PC-3 (cell line): ENCODE measurements at regions not wholly inside any gene's neighbourhood (a gene's known extent, or its start where the extent isn't known, plus 50 kb on each side); places are given as distances from the start of the nearest gene placed in this dataset.

ENCODE experiments used
- ATAC-seq: fragments of 200-7000 bp; cut with Tn5 transposase; 2 replicates; pipeline ENCODE4 v1.9.1; 2020; ENCODE audit warnings: mild to moderate bottlenecking, moderate library complexity
- BruUV-seq: library from RNA; stranded (reverse); fragments of 400-500 nt; replicated peaks from 2 replicates; lab custom pipeline; 2021; lab: Mats Ljungman, UMichigan
- CTCF ChIA-PET: fragments of 300-600 bp; sonication (Branson Sonifier 250); formaldehyde crosslinking; loops from one replicate; lab custom pipeline; 2022; ENCODE audit warnings: antibody characterized with exemption; lab: Charles Lee
- POLR2A ChIA-PET: fragments of 300-600 bp; sonication (Branson Sonifier 250); formaldehyde crosslinking; loops from one replicate; lab custom pipeline; 2022; ENCODE audit warnings: antibody characterized with exemption; ENCODE audit not compliant: unreplicated experiment; lab: Charles Lee
- DNase-seq: peaks from one replicate; pipeline ENCODE4 v3.0.0-alpha.2; 2015
- H2AFZ ChIP-seq: fragments of 300-600 bp; sonication (generic); 2 replicates; pipeline ENCODE4 v1.6.0; 2016; ENCODE audit warnings: antibody characterized with exemption, low read length
- H3F3A ChIP-seq: fragments of 300-600 bp; sonication (generic); one replicate; pipeline ENCODE4 v1.6.0; 2017; ENCODE audit warnings: antibody characterized with exemption, low read length, control low read depth, mild to moderate bottlenecking; ENCODE audit not compliant: unreplicated experiment
- H3K27ac ChIP-seq: fragments of 300-600 bp; sonication (generic); 2 replicates; pipeline ENCODE4 v1.5.1; 2016; ENCODE audit warnings: mild to moderate bottlenecking, low read length
- H3K27me3 ChIP-seq: fragments of 300-600 bp; sonication (generic); 2 replicates; pipeline ENCODE4 v1.6.1; 2016; ENCODE audit warnings: low read length, mixed read lengths
- H3K36me3 ChIP-seq: fragments of 300-600 bp; sonication (generic); 2 replicates; pipeline ENCODE4 v1.6.1; 2016; ENCODE audit warnings: low read depth, mixed run types, low read length, mixed read lengths
- H3K4me1 ChIP-seq: fragments of 300-600 bp; sonication (generic); 2 replicates; pipeline ENCODE4 v1.5.1; 2016; ENCODE audit warnings: low read length; ENCODE audit not compliant: insufficient read depth
- H3K4me2 ChIP-seq: fragments of 300-600 bp; sonication (generic); 2 replicates; pipeline ENCODE4 v1.6.0; 2016; ENCODE audit warnings: low read length
- H3K4me3 ChIP-seq: fragments of 300-600 bp; sonication (generic); 2 replicates; pipeline ENCODE4 v1.5.1; 2016; ENCODE audit warnings: mild to moderate bottlenecking, low read length, mixed read lengths
- H3K79me2 ChIP-seq: fragments of 300-600 bp; sonication (generic); 2 replicates; pipeline ENCODE4 v1.6.1; 2017; ENCODE audit warnings: low read length, mixed read lengths
- H3K9ac ChIP-seq: fragments of 300-600 bp; sonication (generic); 2 replicates; pipeline ENCODE4 v1.6.0; 2016; ENCODE audit warnings: mild to moderate bottlenecking, low read length
- H3K9me2 ChIP-seq: fragments of 300-600 bp; sonication (generic); replicated peaks from 2 replicates; pipeline ENCODE4 v1.6.1; 2016; ENCODE audit warnings: mixed run types, low read length, mixed read lengths
- H3K9me3 ChIP-seq: fragments of 300-600 bp; sonication (generic); 2 replicates; pipeline ENCODE4 v1.6.1; 2016; ENCODE audit warnings: low read length, mixed read lengths
- H4K20me1 ChIP-seq: fragments of 300-600 bp; sonication (generic); 2 replicates; pipeline ENCODE4 v1.6.1; 2016; ENCODE audit warnings: low read length, mixed read lengths
- EZH2 ChIP-seq: fragments of 300-600 bp; sonication (generic); IDR thresholded peaks from one replicate; pipeline ENCODE4 v1.6.1; 2017; ENCODE audit warnings: antibody characterized with exemption, mild to moderate bottlenecking, low read length; ENCODE audit not compliant: unreplicated experiment
- EZH2phosphoT487 ChIP-seq: fragments of 300-600 bp; sonication (generic); IDR thresholded peaks from 2 replicates; pipeline ENCODE4 v1.6.1; 2018; ENCODE audit warnings: mild to moderate bottlenecking, antibody characterized with exemption, low read length, borderline replicate concordance
- intact Hi-C: fragments of 100-400 bp; cut with micrococcal nuclease; formaldehyde crosslinking; loops from 2 replicates; pipeline ENCODE4 v1.9.0; 2023
- TF ChIP-seq, protein P1 (sequence below): fragments of 300-600 bp; sonication (generic); conservative IDR thresholded peaks from 2 replicates; pipeline ENCODE4 v1.5.1; 2017; ENCODE audit warnings: antibody characterized with exemption, low read depth, mild to moderate bottlenecking, low read length

- Histone ChIP-seq H3K36me3 (no peaks in the 10 kb centered on the region), H3K27ac (no peak overlapping the region), H3K9me2 (no peaks in the 10 kb centered on the region), H3K4me1 (no peaks in the 10 kb centered on the region), H3K9me3 (no peaks in the 10 kb centered on the region), H3K4me2 (no peak overlapping the region), H4K20me1 (no peaks in the 10 kb centered on the region), H3K27me3 (peaks cover 14% of the 10 kb centered on the region; the same call in 1 of the 2 replicates), H3F3A (no peaks in the 10 kb centered on the region), H3K9ac (no peak overlapping the region), H2AFZ (no peak overlapping the region), H3K79me2 (no peaks in the 10 kb centered on the region), H3K4me3 (no peak overlapping the region)
- TF ChIP-seq EZH2phosphoT487, result no peak
- TF ChIP-seq, protein P1, sequence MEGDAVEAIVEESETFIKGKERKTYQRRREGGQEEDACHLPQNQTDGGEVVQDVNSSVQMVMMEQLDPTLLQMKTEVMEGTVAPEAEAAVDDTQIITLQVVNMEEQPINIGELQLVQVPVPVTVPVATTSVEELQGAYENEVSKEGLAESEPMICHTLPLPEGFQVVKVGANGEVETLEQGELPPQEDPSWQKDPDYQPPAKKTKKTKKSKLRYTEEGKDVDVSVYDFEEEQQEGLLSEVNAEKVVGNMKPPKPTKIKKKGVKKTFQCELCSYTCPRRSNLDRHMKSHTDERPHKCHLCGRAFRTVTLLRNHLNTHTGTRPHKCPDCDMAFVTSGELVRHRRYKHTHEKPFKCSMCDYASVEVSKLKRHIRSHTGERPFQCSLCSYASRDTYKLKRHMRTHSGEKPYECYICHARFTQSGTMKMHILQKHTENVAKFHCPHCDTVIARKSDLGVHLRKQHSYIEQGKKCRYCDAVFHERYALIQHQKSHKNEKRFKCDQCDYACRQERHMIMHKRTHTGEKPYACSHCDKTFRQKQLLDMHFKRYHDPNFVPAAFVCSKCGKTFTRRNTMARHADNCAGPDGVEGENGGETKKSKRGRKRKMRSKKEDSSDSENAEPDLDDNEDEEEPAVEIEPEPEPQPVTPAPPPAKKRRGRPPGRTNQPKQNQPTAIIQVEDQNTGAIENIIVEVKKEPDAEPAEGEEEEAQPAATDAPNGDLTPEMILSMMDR, result no peak
- TF ChIP-seq EZH2, result no peak
- BruUV-seq, result no TSS peak
- intact Hi-C loops, result no loop called here
- no peak for ATAC-seq
- ChIA-PET CTCF (no interaction called here), POLR2A (no interaction called here)
- DNase-seq, result no peak
Measured at GRCh38 chr15:94162939-94163338, 68.4 kb upstream of the MCTP2 start.

- CTCF ChIA-PET, result no interaction called here
- POLR2A ChIA-PET, result no interaction called here
Measured at GRCh38 chr15:94154255-94154654, 77.1 kb upstream of the MCTP2 start.

GRCh38 chr15:94145046-94145445, 86.3 kb upstream of the MCTP2 start:
- no peaks in the 10 kb centered on the region for H3K79me2 ChIP-seq
- TF ChIP-seq EZH2 (no peak), EZH2phosphoT487 (no peak)
- TF ChIP-seq, protein P1, result no peak
- no TSS peak for BruUV-seq
- H3K36me3 ChIP-seq, result no peaks in the 10 kb centered on the region
- H3K4me1 ChIP-seq, result no peaks in the 10 kb centered on the region
- no peak overlapping the region for H2AFZ ChIP-seq
- ATAC-seq, result no peak
- H3K27ac ChIP-seq, result no peak overlapping the region
- no peaks in the 10 kb centered on the region for H3K9me3 ChIP-seq
- CTCF ChIA-PET, result no interaction called here
- H3K4me3 ChIP-seq, result no peak overlapping the region
- no peak overlapping the region for H3K9ac ChIP-seq
- no peaks in the 10 kb centered on the region for H3K9me2 ChIP-seq
- no peak for DNase-seq
- no peaks in the 10 kb centered on the region for H3F3A ChIP-seq
- peaks cover 14% of the 10 kb centered on the region; the same call in 1 of the 2 replicates for H3K27me3 ChIP-seq
- intact Hi-C loops, result no loop called here
- H4K20me1 ChIP-seq, result no peaks in the 10 kb centered on the region
- H3K4me2 ChIP-seq, result no peak overlapping the region
- POLR2A ChIA-PET, result no interaction called here

More at GRCh38 chr15:94154255-94154654, 77.1 kb upstream of the MCTP2 start:
- no TSS peak for BruUV-seq
- Histone ChIP-seq H3K9me3 (no peaks in the 10 kb centered on the region), H3K36me3 (no peaks in the 10 kb centered on the region), H3K27ac (no peak overlapping the region), H3K9me2 (no peaks in the 10 kb centered on the region), H3K27me3 (peaks cover 25% of the 10 kb centered on the region), H3F3A (no peaks in the 10 kb centered on the region), H3K79me2 (no peaks in the 10 kb centered on the region), H2AFZ (no peak overlapping the region), H3K4me1 (no peaks in the 10 kb centered on the region), H4K20me1 (no peaks in the 10 kb centered on the region), H3K9ac (no peak overlapping the region), H3K4me3 (no peak overlapping the region), H3K4me2 (no peak overlapping the region)
- DNase-seq (no peak), ATAC-seq (no peak)
- intact Hi-C loops, result no loop called here
- TF ChIP-seq, protein P1, result 0 out of 2 replicates have a peak, but pooled peaks have one; percentile 32
- TF ChIP-seq EZH2phosphoT487, result no peak
